ENCODE measurements at regions not wholly inside any gene's neighbourhood (a gene's known extent, or its start where the extent isn't known, plus 50 kb on each side); places are given as distances from the start of the nearest gene placed in this dataset.

DNA sequence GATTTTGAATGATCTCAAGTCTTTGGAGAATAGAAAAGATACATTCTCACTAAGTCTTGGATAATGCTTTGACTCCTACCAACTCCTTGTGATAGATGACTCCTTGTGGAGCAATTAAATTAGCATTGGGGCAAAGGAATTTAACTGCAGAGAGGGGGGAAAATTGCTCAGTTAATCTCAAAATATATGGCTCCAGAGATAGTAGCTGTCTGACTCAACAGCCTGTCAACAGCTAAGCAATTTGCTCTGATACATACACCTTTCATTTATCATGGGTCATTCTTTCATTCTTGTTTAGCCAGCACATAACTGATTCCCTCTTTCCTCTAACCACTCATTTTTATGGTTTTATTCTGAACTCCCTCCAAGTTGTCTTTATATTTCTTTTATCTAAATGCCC is 225.6 kb upstream of the OBI1 start:
- TF ChIP-seq POLR2A (IDR thresholded peaks at IDR 0.05) = no peak
- no peak for TF ChIP-seq POLR2AphosphoS5 (IDR thresholded peaks at IDR 0.05)
- no peak for TF ChIP-seq CTCF (IDR thresholded peaks at IDR 0.05)

Data from gastroesophageal sphincter (tissue), 3 donors.